GM11168 (cell line): ENCODE measurements at regions not wholly inside any gene's neighbourhood (a gene's known extent, or its start where the extent isn't known, plus 50 kb on each side); places are given as distances from the start of the nearest gene placed in this dataset.

Experiments used
- in situ Hi-C: fragments of 300-500 bp; cut with MboI; formaldehyde crosslinking; loops from one replicate; pipeline ENCODE4 v1.12.0; 2022; ENCODE audit warnings: low sequenced_read_pairs; ENCODE audit not compliant: unreplicated experiment

DNA sequence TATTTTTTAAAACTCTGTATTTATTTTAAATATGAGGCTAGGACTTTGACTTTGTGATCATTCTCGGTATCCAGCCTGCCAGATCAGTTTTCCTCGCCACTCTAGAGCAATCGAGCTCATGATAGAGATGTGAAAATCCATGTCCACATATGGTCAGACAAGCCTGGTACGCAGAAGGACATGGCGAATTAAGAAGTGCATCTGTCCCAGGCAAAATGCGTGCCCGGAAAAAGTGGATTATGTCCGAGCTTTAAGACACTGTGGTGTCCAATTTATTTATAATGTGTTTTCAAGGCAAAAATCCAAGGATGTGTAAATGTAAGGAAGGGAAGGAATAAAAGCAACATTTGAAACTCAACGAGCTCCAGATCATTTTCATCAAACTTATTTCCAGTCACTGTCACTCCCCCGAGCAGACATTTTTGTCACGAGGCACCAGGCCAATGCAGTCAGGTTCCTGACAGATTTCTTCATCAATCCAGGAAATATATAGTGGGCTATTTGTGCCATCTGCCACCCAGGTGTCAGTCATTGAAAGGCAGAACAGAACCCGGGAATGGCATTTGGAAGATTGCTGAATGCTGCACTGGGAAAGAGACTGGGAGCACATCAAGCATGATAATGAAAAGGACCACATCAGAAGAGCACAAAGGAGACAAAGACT lies 825.7 kb downstream of the SQOR start:
- in situ Hi-C loops = no loop called here

DNA sequence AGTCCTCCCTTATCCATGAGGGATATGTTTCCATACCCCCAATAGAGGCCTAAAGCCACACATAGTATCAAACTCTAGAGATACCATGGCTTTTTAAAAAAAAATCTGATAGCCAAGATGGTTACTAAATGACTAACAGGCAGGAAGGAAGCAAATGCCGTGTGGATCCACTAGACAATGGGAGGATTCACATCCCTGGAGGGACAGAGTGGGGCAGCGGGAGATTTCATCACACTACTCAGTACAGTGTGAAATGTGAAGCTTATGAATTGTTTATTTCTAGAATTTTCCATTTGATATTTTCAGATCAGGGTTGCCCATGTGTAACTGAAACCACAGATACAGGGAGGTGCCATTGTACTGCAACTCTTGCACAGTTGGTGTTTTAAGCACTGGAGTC lies 826.6 kb downstream of the SQOR start:
- in situ Hi-C loops = no loop called here

DNA sequence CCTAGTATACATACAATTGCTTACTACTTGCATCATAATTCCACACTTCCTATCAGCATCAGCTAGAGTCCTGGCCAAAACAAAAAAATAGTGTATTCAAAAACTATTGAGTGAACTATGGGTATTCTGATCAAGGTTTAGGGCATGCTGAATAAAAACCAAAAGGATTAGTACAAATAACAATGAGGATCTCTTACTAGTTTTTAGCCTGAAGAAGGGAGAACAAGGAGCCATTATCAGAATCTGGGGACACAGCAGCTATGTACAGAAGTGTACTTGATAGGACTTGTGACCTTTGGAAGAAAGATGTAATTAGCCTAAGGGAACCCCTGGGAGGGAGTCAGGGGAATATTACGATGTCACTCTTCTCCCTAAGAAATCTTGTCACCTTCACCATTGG lies 832.2 kb downstream of the SQOR start:
- in situ Hi-C loops = no loop called here

DNA sequence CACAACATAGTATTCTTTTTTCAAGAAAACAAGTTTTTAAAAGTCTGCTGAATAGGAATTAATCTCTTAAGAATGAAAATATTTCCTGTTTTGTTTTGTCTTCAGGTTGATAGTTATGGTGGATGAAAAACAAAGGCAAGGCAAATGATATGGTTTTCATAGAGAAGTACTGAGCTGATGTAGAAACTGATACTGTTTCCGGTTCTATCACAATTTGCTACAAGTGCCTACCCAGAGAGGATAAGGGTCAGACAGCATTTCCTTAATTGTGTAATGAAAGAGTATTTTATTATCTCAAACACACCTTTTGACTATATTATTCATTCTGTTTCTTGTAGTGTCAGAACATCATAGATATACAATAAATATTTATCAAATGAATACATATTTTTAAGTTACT lies 836.3 kb downstream of the SQOR start:
- in situ Hi-C loops = no loop called here

DNA sequence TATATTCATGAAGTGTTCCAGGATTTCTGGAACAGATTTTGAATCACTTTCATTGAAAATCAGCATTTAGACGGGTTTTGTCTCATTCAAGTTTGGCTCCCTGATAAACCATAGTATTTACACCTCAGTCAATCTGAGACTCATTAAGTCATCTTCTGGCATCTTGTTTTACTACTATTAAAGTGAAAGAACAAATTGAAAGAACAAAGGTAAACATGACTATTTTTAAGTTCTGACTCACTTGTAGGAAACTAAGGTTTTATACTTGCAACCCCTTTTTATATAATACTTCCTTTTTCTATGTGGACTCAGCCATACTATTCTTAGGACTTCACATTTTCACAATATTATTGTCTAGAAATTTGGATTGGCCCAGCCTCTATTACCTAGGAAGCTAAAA lies 854.4 kb downstream of the SQOR start:
- in situ Hi-C loops = no loop called here

DNA sequence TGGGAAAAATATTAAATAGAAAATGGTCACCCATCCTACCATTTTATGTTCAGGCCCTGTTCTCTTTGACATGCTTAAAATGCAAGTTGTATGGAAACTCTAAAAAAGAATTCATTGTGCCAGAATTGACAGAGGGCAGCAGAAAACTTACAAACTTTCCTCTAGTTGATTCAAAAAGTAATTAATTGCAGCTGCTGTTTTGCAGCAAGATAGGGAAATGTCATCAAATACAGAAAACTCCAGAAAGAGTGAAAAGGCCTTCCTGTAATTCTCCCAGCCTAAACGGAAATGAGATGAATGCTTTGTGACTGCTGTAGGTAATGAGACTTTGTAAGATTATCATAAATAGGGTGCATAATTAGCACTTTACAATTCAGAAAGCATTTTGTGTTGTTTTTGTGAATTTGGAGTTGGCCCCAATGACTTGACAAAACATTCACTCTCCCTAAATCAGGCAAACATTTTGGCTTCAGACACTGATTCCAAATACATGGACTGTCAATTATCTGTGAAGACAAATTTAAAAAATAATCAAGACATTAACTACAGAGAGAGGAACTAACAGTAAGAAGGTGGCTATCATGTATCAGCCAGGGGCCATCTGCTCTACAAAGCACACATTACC lies 861.8 kb downstream of the SQOR start:
- in situ Hi-C loops = no loop called here

DNA sequence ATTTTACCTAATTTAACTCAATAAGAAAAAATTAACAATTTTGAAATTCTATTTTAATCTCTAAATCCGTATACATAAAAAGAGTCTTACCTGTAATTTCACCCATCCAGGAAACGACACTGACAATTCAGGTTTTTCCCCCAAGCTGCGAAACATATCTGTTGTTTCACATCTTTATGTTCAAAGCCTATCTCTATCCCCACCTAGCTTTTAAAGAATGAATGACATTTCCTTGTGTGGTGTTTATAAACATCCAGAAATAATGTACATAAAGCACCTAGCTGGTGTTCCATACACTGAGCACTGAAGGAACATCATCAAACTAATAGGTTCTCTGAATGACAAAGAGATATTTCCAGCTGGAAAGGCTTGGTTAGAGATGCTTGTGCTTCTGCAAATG lies 867.8 kb downstream of the SQOR start:
- in situ Hi-C loops = no loop called here

DNA sequence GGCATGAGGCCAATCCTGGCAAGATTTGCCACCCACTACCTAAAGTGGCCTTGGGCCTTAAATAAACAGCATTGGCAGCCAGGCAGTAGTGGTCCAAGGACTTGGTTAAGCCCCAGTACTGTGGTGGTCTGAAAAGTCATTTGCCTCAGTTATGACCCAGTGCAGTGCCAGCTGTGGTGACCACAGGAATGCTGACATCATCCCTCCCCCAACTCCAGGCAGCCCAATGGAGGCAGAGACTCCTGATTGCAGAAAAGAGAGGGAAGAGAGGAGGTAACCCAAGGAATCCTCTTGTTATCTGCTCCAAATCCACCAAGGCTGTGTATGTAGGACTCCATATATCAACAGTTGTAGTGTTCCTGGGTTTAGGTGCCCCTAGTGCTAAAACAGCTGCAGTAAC lies 883.6 kb downstream of the SQOR start:
- in situ Hi-C loops = no loop called here

DNA sequence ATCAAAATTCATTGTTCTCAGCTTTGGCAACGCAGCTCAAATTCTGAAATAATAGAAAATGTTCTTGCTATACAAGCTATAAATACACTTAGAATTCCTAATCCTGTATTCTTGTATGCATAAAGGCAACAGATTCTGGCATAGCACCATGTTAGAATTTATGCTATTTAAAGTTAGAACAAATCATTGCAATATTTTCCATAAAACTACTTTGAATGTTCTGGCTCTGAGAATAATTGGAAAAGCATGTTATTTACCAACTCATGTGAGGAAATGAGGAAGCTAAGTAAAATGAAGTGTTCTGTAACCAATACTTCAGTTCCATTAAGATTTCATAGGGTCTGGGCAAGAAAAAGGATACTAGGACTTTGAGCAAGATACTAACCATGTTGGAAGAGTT lies 888.9 kb downstream of the SQOR start:
- in situ Hi-C loops = no loop called here

DNA sequence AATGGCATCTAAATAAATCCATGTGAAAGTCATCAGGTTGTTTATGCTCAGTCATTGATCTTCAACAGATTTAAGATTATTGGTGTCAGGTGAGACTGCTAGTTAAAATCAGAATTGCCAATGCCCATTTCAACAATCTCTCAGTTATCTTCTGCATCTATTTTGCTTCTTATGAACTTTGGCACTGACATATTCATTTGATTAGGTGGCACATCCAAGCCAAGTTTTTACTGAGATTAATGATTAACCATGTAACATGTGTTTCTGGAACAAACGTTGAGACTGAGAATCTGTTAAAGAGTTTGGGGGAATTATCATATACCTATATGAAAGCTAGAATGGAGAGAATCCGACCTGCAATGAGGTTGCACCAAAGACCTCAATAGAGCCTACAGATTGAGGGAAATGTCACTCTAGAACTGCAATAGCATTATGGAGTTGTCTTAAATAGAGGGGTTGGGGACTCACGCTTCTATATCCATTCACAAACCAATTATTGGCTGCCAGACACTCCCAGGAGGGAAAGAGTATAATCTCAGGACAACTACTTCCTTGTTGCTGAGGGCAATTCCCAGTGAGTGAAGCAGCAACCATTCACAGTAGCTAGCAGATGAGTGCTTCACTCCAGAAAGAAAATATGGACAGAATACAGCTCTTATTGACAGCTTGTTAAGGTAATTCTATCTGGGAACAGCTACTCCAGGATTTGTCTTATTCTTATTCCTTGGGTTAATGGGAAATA lies 891.3 kb downstream of the SQOR start:
- in situ Hi-C loops = no loop called here

DNA sequence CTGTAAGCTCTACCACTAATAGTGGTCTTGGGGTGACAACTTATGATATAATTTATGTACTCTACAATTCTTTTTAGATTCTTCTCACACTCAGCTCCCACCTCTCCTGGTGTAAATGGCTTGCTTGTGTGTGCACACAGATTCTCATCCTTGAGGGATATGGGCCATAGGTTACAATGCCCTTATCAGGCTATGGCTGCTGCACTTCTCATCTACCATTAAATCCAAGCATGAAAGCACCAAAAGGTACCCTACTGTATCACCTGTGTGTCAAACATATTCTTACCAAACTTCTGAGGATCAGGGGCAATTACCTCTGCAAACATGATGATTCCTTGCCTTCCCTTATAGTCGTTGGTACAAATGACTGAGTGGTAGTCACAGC lies 891.9 kb downstream of the SQOR start:
- in situ Hi-C loops = no loop called here

DNA sequence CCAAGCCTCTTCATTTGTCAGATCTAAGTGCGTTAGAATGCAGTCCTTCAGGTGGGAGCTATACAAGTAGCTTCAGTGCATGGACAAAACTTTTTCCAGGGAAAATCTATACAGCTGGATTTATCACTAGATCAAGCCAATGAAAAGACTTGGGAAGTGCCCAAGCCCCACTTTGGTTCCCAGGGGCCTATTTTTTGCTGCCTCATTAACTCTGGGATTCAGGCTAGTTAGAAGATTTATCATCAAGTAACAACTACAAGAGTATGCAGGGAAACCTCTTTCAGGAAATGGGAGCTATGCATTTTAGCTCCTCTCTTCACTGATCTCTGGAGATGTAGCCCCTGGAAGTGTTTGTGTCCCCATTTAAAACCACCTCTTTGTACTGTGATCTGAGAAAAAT lies 908.8 kb downstream of the SQOR start:
- in situ Hi-C loops = no loop called here

DNA sequence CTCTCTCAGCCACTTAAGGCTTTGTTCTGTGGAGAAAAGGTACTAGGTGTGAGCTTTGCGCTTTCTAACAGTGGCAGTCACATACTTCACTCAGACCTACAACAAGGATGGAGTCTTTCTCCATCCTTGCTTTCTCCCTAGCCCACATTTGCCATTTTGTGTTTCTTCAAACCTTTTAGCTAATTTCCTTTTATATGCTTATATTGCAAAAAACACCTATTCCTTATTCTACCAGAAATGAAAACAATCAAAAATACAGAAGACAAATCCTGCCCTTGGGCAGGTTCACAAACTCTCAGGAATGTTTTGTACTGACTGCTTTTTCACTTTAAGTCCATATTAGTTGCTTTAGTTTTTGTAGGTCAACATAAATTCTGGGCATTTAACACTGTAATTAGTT lies 914.2 kb downstream of the SQOR start:
- in situ Hi-C loops = no loop called here

DNA sequence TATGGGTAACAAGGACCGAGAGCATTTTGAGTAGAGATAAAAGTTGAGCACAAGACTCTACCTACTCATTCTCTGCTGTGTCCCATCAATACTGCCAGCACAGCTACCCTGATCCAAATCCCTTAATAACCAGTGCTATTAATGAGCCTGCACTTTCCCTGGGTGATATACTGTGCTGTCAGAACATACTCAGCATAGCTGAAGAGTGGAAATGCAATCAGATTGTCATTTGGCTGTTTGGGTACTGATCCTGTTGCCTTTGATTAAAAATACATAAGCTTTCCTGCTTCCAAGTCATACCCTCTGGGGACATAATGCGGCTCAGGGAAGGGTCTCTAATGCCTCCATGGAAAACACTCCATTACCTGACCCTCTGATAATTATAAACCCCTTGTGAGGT lies 917.5 kb downstream of the SQOR start:
- in situ Hi-C loops = no loop called here

DNA sequence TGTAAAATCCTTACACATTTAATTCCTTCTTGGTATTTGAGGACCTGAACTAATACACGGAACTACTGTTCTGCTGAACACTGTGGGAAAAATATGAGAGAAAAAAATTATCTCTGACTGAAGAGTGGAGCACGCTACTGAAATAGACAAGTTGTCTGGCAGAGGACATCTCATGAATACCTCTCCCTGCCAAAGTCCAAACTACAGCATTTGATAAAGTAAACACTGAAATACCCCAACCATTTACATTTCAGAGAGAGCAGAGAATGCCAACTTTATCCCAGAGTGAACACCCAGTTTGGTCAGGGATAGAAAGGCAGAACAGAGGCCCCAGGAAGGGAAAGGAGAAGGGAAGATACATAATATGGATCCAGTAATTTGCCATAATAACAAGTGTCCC lies 920.7 kb downstream of the SQOR start:
- in situ Hi-C loops = no loop called here

DNA sequence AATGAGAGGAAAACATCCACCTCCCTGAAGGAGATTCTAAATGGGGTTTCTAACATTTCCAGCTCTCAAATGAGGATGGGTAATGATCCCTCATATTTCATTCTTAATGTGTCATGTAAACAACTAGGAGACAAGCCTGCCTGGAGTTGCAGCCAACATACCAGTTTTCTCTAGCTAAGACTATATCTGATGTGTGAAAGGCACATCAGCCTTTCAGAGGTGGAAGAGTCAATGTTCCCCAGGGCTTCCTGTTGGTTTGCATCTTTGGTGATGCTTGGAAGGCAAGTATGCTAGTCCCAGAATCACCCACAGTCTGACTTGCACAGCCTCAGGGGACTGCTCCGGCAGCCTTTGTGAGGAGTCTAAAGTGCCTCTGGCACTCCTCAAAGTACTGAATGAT lies 921.2 kb downstream of the SQOR start:
- in situ Hi-C loops = no loop called here

DNA sequence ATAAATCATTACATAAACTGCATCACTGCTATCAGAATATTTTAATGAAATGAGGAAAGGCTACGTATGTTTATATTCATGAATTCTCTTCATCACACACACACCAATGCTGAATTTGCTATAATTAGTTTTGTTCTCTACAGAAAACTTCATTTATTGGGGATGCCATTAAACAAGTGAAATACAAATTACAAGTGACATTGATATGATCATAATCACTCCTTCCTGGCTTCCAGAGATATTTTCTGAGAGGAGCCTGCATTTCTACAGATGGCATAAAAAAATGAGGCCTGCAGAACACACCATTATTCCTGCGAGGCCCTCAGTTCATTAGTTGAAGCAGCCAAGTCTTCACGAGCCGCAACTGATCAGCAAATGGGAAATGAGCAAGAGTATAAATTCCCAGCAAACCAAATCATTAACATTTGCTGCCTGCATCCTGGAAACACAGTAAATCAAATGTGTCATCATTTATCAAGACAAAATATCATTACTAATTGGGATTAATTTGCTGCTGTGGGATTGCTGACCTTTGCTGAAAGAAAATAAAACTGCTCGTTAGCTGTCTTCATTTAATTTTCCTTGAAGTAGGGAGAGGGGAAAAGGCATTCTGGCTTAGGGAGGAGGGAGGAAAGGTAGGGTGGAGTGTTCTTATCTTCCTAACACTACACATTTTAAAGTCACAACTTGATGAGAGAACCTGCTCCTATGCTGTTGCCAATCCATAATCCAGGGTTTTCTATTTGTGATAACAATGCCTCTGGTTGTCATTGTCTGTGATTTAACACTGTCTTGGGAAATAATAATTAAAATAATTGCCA lies 921.9 kb downstream of the SQOR start:
- in situ Hi-C loops = no loop called here

DNA sequence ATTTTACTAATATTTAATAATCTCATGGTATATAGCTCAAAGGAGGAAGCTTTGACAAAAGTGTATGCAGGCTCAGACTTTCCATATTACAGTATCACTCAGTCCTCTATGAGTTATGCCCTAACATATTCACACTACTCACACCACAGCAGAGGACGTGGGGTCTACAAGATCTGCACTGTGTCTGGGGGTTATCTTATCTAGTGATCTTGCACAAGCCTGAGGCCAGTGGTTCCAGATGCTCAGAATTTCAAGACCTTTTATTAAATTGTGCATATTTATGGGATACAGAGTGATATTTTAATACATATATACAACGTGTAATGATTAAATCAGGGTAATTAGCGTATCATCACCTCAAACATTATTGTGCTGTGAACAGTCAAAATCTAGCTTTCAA lies 933.1 kb downstream of the SQOR start:
- in situ Hi-C loops = no loop called here

DNA sequence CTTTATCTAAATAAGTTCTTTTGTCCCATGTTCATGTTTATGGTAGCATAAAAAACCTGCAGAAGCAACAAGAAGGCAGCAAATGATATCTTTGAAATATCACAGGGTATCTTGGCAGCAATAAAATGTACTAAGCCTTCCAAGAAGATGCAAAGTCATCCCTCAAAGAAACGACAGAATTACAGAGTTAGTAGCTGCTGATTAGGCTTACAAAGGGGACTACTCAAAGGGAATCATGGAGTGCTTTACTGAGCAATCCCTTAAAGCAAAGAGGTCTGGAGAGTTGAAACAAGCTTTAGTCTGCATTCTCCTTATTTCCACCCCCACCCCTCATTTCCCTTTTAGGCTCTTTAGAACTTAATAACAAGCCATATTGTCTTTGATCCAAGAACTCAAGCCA lies 935.0 kb downstream of the SQOR start:
- in situ Hi-C loops = no loop called here

DNA sequence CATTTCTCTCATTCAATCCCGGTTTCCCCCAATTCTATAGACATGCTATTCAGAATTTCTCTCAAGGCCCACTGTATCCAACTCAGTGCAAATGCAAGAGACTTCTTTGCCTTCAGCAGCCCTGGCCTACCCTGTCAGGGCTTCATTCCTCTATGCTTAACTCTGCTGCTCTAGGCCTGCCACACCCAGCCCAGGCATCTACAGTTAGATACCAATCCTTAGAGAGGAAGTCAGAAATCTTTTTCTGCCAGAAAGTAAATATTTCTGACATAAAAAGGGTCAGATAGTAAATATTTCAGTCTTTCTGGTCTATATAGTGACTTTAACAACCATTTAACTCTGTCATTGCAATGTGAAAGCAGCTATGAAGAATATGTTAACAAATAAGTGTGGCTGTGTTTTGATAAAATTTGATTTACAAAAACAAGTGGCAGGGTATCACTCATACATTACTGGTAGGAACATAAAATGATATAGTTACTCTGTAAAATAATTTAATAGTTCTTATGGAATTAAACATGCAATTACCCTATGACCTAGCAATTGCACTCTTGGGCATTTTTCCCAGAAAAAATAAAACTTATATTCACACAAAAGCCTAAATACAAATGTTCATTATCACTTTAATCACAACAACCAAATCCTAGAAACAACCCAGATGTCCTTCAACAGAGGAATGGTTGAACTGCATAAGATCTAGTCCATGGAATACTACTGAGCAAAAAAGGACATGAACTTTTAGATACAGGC lies 942.0 kb downstream of the SQOR start:
- in situ Hi-C loops = no loop called here
